WTC11 (cell line): ENCODE measurements at regions not wholly inside any gene's neighbourhood (a gene's known extent, or its start where the extent isn't known, plus 50 kb on each side); places are given as distances from the start of the nearest gene placed in this dataset.
A peak's percentile ranks its signal among the peaks of the same experiment; 100 is the strongest.

Experiments used
- ATF2 ChIP-seq: sonication (generic); formaldehyde crosslinking; IDR thresholded peaks from 2 replicates; pipeline ENCODE4 v1.8.1; 2022; ENCODE audit warnings: low read depth, missing genetic modification reagents, borderline replicate concordance
- CBFB ChIP-seq: sonication (generic); formaldehyde crosslinking; IDR thresholded peaks from 2 replicates; pipeline ENCODE4 v1.8.1; 2022; ENCODE audit warnings: mild to moderate bottlenecking, low read depth, missing genetic modification reagents
- CTCF ChIP-seq: fragments of 200-600 bp; IDR thresholded peaks from 2 replicates; pipeline ENCODE4 v1.8.0; 2022; ENCODE audit warnings: antibody characterized with exemption
- E2F5 ChIP-seq: sonication (generic); formaldehyde crosslinking; IDR thresholded peaks from 2 replicates; pipeline ENCODE4 v1.8.1; 2022; ENCODE audit warnings: mild to moderate bottlenecking, moderate library complexity, missing genetic modification reagents
- ETV6 ChIP-seq: sonication (generic); formaldehyde crosslinking; IDR thresholded peaks from 2 replicates; pipeline ENCODE4 v1.8.1; 2022; ENCODE audit warnings: mild to moderate bottlenecking, missing genetic modification reagents
- FOXK1 ChIP-seq: sonication (generic); formaldehyde crosslinking; IDR thresholded peaks from 2 replicates; pipeline ENCODE4 v1.8.0; 2022; ENCODE audit warnings: mild to moderate bottlenecking, moderate library complexity, missing genetic modification reagents
- HMGXB4 ChIP-seq: sonication (generic); formaldehyde crosslinking; IDR thresholded peaks from 2 replicates; pipeline ENCODE4 v1.8.1; 2023; ENCODE audit warnings: mild to moderate bottlenecking, moderate library complexity, missing genetic modification reagents
- IRF1 ChIP-seq: sonication (generic); formaldehyde crosslinking; IDR thresholded peaks from 2 replicates; pipeline ENCODE4 v1.8.0; 2023; ENCODE audit warnings: missing genetic modification reagents
- NFYB ChIP-seq: sonication (generic); formaldehyde crosslinking; conservative IDR thresholded peaks from 2 replicates; pipeline ENCODE4 v1.8.0; 2022; ENCODE audit warnings: low read depth, missing genetic modification reagents
- NR3C1 ChIP-seq: sonication (generic); formaldehyde crosslinking; conservative IDR thresholded peaks from 2 replicates; pipeline ENCODE4 v1.8.1; 2023; ENCODE audit warnings: low read depth, mild to moderate bottlenecking, missing genetic modification reagents
- PREB ChIP-seq: sonication (generic); formaldehyde crosslinking; IDR thresholded peaks from 2 replicates; pipeline ENCODE4 v1.8.1; 2022; ENCODE audit warnings: mild to moderate bottlenecking, missing genetic modification reagents, moderate library complexity, borderline replicate concordance
- SP1 ChIP-seq: sonication (generic); formaldehyde crosslinking; conservative IDR thresholded peaks from 2 replicates; pipeline ENCODE4 v1.8.1; 2022; ENCODE audit warnings: missing genetic modification reagents
- ZBTB21 ChIP-seq: sonication (generic); formaldehyde crosslinking; IDR thresholded peaks from 2 replicates; pipeline ENCODE4 v1.8.1; 2023; ENCODE audit warnings: mild to moderate bottlenecking, missing genetic modification reagents, borderline replicate concordance

- peak; percentile 67; the same call in 1 of the 2 replicates for TF ChIP-seq CTCF
- no peak for TF ChIP-seq ATF2 (CRISPR knock-in tag)
- no peak for TF ChIP-seq SP1 (CRISPR knock-in tag)
- no peak for TF ChIP-seq NFYB (CRISPR knock-in tag)
- no peak for TF ChIP-seq E2F5
- no peak for TF ChIP-seq IRF1
- TF ChIP-seq ETV6 (CRISPR knock-in tag), result no peak
- TF ChIP-seq FOXK1 (CRISPR knock-in tag), result no peak
- TF ChIP-seq PREB (CRISPR knock-in tag), result no peak
- no peak for TF ChIP-seq CBFB
- no peak for TF ChIP-seq HMGXB4 (CRISPR knock-in tag)
- TF ChIP-seq ZBTB21 (CRISPR knock-in tag), result no peak
- no peak for TF ChIP-seq NR3C1
Observed at GRCh38 chr5:32942225-32942989, 231.3 kb downstream of the NPR3 start.
